ENCODE measurements at regions not wholly inside any gene's neighbourhood (a gene's known extent, or its start where the extent isn't known, plus 50 kb on each side); places are given as distances from the start of the nearest gene placed in this dataset.

DNA sequence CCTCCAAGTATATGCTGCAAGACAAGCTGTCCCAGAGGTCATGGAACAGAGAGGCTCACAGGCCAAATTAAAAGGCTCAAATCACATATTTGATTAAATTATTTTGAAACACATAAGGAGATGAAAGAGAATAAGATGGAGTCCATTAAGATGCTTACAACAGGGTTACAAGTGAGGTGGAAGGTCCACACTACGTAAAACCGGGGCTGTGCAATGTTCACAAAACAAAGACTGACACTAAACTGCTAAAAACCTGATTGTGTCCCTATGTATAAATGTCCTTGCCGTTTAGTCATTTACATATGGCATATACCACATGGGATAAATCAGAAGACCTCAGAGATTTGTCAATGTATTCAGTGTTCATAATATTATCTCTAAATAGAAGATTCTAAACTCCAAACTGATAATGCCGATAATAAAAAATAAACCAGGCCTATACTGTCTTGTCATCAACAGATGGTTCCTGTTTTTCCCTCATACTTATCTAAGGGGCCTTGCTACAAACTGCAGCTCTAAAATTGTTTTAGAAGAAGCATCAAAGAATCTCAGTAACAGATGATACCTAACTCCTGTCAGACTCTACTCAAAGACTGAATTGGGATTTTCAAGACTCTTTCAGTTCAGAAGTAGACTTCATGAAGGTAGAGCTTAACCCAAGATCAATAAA, 51.8 kb upstream of the RIPOR2 start:
- peaks cover 26 to 72% of the 10 kb centered on the region in 2 donors for H3K4me1 Mint-ChIP-seq
- ATAC-seq (replicated peaks) (no peak), DNase-seq (no peak)
- H3K4me3 Mint-ChIP-seq, result no peak overlapping the region
- H3K36me3 Mint-ChIP-seq, result peaks cover 8 to 15% of the 10 kb centered on the region in 2 donors
- no peaks in the 10 kb centered on the region for H3K27me3 Mint-ChIP-seq
- peaks cover 0 to 1% of the 10 kb centered on the region in 2 donors for H3K9me3 Mint-ChIP-seq
- H3K27ac Mint-ChIP-seq, result peak overlapping the region; percentile 20

DNA sequence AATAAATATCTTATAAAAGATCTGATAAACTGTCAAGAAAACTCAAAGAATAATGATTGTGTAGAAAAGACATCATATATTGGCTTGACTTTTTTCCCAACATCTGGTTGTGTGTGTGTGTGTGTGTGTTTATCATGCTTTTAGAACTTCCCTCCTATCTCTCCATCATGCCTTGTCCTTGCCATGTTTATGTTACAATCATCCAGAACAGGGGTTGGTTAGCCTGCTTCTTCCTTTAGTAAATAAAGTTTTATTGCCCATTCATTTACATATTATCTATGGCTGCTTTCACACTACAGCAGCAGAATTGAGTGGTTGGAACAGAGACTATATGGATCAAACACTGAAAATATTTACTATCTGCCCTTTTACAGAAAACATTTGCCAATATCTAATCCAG, 52.8 kb upstream of the RIPOR2 start:
- Mint-ChIP-seq H3K4me3 (no peak overlapping the region), H3K4me1 (peaks cover 26 to 62% of the 10 kb centered on the region in 2 donors), H3K36me3 (peaks cover 11 to 21% of the 10 kb centered on the region in 2 donors)

DNA sequence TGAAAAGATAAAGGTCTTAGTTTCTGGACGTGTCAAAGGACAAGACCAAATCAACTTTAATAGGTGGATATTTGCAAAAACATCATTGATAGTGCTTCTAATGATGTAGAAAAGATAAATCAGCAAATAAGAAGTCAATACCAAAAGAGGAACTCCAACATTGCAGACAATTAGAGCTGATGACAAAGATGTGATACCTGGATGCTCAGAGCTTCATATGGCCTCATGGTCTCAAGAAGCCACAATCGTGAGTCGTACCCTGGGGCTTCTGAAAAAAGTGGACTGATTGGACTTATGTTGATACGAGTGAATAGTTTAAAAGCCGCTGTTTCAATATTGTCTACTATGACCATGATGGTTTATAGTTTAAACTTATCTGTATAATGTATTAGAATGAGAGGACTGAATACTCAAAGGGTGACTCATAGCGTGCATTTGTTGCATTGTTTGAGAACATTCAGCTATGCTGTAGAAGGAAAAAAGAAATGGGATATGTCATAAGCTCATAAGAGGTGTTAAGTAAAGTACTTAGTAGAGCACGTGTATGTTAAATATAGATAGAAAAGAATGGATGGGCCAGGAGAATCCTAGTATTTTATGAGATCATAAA, 54.6 kb upstream of the RIPOR2 start:
- peak; percentile 40 to 41 for ATAC-seq (replicated peaks)
- Mint-ChIP-seq H3K27ac (peak overlapping the region; percentile 47), H3K36me3 (peaks cover 11 to 21% of the 10 kb centered on the region in 2 donors), H3K4me1 (peaks cover 26 to 66% of the 10 kb centered on the region in 2 donors), H3K9me3 (peaks cover 0 to 1% of the 10 kb centered on the region in 2 donors), H3K4me3 (peak overlapping the region in 1 of 2 donors; percentile 23), H3K27me3 (no peaks in the 10 kb centered on the region)
- no peak for DNase-seq

More for the DNA sequence above, 52.8 kb upstream of the RIPOR2 start:
- Mint-ChIP-seq H3K9me3 (peaks cover 0 to 1% of the 10 kb centered on the region in 2 donors), H3K27ac (no peak overlapping the region), H3K27me3 (no peaks in the 10 kb centered on the region)
- ATAC-seq (replicated peaks) (no peak), DNase-seq (no peak)

DNA sequence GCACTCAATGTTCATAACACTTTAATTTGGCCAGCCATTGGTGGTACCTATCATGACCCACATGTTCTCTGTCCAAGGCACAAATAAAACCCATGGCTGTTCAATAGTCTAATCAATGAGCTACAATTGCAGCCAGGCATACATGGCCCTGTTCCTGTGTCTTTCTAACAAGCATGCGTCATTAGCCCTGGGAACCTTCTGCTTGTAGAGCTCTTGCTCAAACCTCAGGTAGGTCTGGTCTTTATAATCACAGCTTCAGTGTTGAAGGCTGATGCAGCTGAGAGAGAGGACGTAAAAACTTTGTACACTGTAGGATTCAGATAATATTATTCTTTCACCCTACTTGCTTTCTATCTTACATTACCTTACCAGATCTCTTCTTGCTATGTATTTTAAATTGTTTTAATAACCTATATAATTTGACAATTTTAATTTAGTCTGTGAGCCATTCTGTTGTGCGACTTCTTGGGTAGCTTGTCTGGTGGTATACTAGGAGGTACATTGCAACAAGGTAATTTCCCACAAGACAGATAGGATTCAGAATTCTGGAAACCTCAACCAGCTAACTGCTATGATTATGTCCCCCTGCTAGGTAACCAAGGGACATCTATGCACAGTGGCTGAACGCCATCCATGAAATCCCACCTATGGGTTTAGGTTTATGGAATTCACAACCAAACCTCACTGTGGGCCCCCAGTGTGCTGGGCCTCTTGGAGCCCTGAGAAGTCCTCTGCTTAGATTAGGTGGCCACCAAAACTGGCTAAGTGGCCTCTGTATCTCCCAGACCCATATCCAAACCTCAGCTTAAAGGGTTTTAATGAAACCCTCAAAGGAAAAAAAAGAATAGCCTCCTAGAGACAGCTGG, 55.4 kb upstream of the RIPOR2 start:
- ATAC-seq (replicated peaks) (no peak), DNase-seq (no peak)
- H3K4me3 Mint-ChIP-seq, result peak overlapping the region; percentile 22 to 29
- H3K36me3 Mint-ChIP-seq, result peaks cover 11 to 21% of the 10 kb centered on the region in 2 donors
- H3K27ac Mint-ChIP-seq, result peak overlapping the region; percentile 91
- peaks cover 29 to 64% of the 10 kb centered on the region in 2 donors for H3K4me1 Mint-ChIP-seq
- no peaks in the 10 kb centered on the region for H3K27me3 Mint-ChIP-seq
- H3K9me3 Mint-ChIP-seq, result peaks cover 0 to 1% of the 10 kb centered on the region in 2 donors

DNA sequence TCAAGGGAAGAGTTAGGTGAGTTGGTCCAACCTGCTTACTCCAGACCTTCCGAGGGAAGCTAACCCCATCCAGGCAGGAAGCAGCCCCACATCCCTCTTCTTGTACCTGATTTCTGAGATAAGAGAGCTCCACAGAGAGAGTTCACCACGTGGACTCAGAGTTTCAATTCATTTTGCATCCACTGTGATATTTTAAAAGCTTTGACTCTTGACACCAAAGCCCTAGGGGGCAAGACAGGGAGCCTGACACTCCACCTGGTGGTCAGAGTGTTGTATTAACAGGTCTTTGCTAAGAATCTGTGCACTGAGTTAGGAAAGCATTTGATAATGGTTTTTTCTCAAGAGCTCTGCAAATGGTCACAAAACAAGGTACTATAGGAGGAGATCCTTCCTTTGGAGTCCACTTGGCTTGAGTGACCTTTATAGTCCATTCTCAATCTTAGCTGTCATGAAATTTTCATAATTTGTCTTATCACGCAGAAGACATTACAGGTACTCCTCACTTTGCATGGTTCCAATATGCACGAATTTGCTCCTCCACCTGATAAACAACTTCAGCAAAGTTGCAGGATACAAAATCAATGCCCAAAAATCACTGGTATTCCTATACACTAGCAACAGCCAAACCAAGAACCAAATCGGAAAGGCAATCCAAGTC, 56.2 kb upstream of the RIPOR2 start:
- H3K9me3 Mint-ChIP-seq, result peaks cover 0 to 1% of the 10 kb centered on the region in 2 donors
- peaks cover 11 to 14% of the 10 kb centered on the region in 2 donors for H3K36me3 Mint-ChIP-seq
- H3K4me3 Mint-ChIP-seq, result peak overlapping the region; percentile 22 to 29
- ATAC-seq (replicated peaks), result peak; percentile 86 to 89
- H3K27me3 Mint-ChIP-seq, result no peaks in the 10 kb centered on the region
- H3K27ac Mint-ChIP-seq, result peak overlapping the region; percentile 91
- H3K4me1 Mint-ChIP-seq, result peaks cover 34 to 64% of the 10 kb centered on the region in 2 donors
- DNase-seq, result peak; percentile 67

DNA sequence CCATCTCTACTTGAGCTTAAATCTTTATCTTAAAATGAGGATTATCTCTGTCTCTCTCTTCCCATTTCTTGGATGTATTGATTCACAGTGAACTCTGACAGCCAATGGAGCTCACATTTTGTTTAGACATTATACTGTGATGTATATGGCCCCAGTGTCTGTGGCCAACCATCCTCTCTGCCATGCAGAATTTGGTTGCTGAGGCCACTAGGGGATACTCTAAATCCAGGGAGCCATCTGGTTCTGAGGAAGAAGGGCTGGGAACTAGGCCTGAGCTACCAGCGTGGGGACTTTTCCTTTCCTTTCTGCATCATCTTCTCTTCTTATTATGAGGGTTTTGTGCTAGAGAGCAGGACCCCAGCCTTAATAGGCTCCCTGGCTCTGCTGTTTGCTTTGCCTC, 59.1 kb upstream of the RIPOR2 start:
- DNase-seq, result no peak
- H3K27me3 Mint-ChIP-seq, result no peaks in the 10 kb centered on the region
- peaks cover 7 to 11% of the 10 kb centered on the region in 2 donors for H3K36me3 Mint-ChIP-seq
- ATAC-seq (replicated peaks), result no peak
- H3K27ac Mint-ChIP-seq, result no peak overlapping the region
- peaks cover 53 to 73% of the 10 kb centered on the region in 2 donors for H3K4me1 Mint-ChIP-seq
- H3K9me3 Mint-ChIP-seq, result peaks cover under 1 to 2% of the 10 kb centered on the region in 2 donors
- no peak overlapping the region for H3K4me3 Mint-ChIP-seq

DNA sequence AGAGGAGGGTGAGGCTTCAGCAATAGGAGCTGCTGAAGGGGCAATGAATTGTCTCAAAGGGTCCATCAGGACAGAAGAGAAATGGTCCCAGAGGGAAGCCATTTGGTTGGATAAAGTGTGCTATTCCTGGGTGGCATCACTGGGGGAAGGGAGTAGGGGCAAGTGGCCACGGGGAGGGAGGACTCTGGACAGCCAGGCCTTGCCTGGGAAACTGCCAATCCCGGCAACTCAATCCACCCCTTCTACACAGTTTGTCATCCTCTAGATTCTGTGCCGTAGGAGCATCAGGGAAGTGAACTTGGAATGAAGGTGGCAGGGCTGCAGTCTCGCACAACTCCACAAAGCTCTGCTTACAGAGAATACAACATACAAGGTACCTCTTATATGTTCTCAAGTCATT, 59.5 kb upstream of the RIPOR2 start:
- Mint-ChIP-seq H3K27me3 (no peaks in the 10 kb centered on the region), H3K9me3 (peaks cover 5% of the 10 kb centered on the region in 2 donors), H3K4me3 (no peak overlapping the region), H3K36me3 (peaks cover 7 to 15% of the 10 kb centered on the region in 2 donors), H3K4me1 (peaks cover 56 to 74% of the 10 kb centered on the region in 2 donors), H3K27ac (no peak overlapping the region)
- no peak for ATAC-seq (replicated peaks)
- DNase-seq, result no peak

DNA sequence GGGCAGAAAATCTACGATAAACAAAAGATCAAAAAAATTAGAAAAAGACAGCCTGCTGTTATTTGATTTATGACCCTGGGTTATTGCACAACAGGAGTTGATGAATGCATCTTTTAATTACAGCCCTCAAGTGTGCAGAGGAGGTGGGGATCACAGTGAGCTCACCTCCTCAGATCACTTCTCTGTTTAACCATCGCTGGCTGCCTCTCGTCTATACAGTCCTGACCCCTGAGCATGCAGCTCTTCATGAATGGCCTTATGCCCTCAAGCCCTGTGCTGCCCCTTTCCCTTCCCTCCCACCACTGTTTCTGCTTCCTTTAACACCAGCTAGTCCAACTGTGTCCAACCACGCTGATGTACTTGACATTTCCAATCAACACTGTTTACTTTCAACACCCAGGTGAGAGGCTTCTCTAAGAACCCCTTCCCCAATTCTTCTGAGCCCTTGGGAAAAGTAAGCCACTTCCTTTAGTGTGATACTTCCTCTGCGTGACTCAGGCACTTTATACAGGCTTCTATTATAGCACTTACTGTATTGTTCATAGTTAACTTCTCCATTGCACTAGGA, 60.6 kb upstream of the RIPOR2 start:
- no peaks in the 10 kb centered on the region for H3K27me3 Mint-ChIP-seq
- peaks cover 5% of the 10 kb centered on the region in 2 donors for H3K9me3 Mint-ChIP-seq
- H3K4me3 Mint-ChIP-seq, result no peak overlapping the region
- H3K27ac Mint-ChIP-seq, result peak overlapping the region; percentile 76
- H3K4me1 Mint-ChIP-seq, result peaks cover 52 to 70% of the 10 kb centered on the region in 2 donors
- ATAC-seq (replicated peaks) (peak; percentile 62 to 76), DNase-seq (no peak)
- peaks cover 5 to 19% of the 10 kb centered on the region in 2 donors for H3K36me3 Mint-ChIP-seq

DNA sequence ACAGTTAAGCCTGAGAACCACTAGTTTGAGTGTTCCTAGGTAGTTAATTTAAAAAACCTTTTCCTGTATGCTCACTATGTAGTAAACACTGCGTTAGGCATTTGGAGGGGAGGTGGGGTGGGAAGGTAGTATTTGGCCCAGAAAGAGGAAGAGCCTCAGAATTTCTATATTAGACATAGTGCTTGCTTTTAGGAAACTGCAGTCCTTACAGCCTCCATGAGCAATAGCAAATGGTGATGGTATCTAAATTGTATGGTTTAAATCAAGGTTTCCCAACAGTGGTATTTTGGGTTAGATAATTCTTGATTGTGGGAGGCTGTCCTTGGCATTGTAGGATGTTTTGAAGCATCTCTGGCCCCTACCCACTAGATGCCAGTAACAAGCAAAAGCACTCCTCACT, 61.5 kb upstream of the RIPOR2 start:
- Mint-ChIP-seq H3K4me1 (peaks cover 45 to 62% of the 10 kb centered on the region in 2 donors), H3K4me3 (peak overlapping the region in 1 of 2 donors; percentile 13), H3K36me3 (peaks cover 3 to 17% of the 10 kb centered on the region in 2 donors), H3K27ac (peak overlapping the region; percentile 5), H3K27me3 (no peaks in the 10 kb centered on the region), H3K9me3 (peaks cover 4 to 5% of the 10 kb centered on the region in 2 donors)
- peak in 1 of 2 donors; percentile 69 for ATAC-seq (replicated peaks)
- DNase-seq, result no peak

DNA sequence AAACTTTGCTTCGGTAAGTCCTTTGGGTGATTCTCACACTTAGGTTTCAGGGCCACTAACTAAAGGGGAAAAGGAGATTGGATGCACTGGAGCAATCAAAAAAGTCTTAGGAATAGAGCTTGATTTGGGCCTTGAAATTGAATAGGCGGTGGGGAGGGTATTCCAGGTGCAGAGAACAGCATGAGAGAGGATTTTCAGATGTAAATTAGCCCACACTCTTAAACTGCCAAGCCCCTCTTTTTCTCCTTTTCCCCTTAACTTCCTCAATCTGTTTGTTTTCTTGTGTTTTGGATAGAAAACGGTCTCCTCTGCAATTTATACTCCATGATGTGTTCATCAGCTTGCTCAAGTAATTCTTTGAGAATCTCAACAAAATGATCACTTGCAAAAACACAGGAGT, 62.1 kb upstream of the RIPOR2 start:
- H3K36me3 Mint-ChIP-seq, result peaks cover 3 to 16% of the 10 kb centered on the region in 2 donors
- ATAC-seq (replicated peaks) (no peak), DNase-seq (no peak)
- no peaks in the 10 kb centered on the region for H3K27me3 Mint-ChIP-seq
- H3K27ac Mint-ChIP-seq, result peak overlapping the region; percentile 51
- H3K4me3 Mint-ChIP-seq, result no peak overlapping the region
- peaks cover 43 to 58% of the 10 kb centered on the region in 2 donors for H3K4me1 Mint-ChIP-seq
- peaks cover 4 to 5% of the 10 kb centered on the region in 2 donors for H3K9me3 Mint-ChIP-seq

DNA sequence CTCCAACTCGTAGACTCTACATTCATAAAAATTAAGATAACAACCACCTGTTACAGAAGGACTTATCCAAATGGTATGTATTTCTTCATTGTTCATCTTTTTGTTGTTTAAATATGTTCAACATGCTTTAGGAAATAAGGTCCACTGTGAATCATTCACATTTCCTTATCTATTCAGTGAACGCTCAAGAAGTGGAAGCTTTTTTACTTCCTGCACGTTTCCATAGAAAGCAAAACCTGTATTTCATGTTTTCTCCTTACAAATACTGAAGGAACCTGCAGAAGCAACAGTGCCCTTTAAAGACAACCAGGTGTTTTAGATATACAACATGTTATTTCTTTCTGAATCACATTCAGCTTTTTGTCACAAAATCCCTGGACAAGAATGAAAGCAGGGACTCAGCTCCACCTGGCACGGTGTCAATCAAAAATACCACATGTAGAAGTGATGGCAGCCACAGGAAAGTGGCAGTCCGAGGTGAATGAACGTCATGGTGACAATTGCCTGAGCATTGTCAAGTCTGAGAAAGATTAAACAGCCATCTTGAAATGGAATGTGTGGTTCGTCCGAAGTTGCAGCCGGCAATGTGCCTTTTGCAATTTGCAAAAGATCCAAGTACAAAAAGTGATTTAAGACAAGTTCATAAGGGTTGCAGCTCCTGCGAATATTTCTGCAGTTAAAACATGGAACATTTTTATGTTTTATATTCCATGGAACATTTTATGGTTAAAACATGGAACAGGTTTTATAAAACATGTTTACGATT, 66.7 kb upstream of the RIPOR2 start:
- no peak overlapping the region for H3K4me3 Mint-ChIP-seq
- ATAC-seq (replicated peaks), result no peak
- no peak for DNase-seq

DNA sequence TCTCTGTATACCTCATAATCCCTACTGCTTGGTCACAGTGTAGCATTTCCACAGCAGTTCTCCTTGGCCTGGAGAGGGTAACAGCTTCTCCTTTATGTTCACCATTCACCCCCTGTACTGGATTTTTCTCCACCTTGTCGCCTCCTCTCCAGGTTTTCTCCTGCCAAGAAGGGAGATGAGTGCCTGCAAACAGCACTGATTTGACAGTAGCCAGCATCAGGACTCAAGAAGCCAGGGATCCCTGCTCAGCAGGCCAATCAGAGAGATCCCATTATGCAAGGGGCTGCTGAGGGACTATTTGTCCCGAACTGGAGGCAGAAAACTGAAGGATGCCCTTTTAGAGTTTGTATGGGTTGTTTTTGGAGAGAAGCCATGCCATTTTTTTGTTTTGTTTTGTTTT, 68.6 kb upstream of the RIPOR2 start:
- Mint-ChIP-seq H3K4me1 (peaks cover 47 to 65% of the 10 kb centered on the region in 2 donors), H3K27me3 (no peaks in the 10 kb centered on the region), H3K4me3 (no peak overlapping the region), H3K27ac (no peak overlapping the region), H3K36me3 (peaks cover 2 to 10% of the 10 kb centered on the region in 2 donors), H3K9me3 (peaks cover 4 to 5% of the 10 kb centered on the region in 2 donors)
- DNase-seq (no peak), ATAC-seq (replicated peaks) (no peak)

More for the DNA sequence above, 66.7 kb upstream of the RIPOR2 start:
- H3K27me3 Mint-ChIP-seq, result no peaks in the 10 kb centered on the region
- H3K4me1 Mint-ChIP-seq, result peaks cover 49 to 65% of the 10 kb centered on the region in 2 donors
- H3K36me3 Mint-ChIP-seq, result peaks cover 2 to 10% of the 10 kb centered on the region in 2 donors
- H3K27ac Mint-ChIP-seq, result no peak overlapping the region
- peaks cover 4 to 5% of the 10 kb centered on the region in 2 donors for H3K9me3 Mint-ChIP-seq

DNA sequence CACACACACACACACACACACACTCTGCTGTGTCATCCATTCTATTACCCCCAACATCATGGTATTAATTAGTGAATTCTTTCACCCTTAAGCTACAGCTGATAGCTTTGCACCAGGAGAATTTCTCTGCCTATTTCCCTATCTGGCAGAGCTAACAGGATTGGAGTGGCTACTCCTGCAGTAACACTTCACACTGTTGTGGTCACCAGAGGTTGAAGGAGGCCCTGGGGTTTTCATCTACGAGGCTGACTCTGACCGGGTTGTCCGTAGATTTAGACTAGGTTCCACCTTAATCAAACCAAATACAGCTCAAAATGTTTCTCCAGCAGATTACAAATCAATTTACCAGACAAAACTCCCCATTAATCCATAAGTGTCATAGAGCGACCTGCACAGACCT, 69.2 kb upstream of the RIPOR2 start:
- no peak overlapping the region for H3K27ac Mint-ChIP-seq
- H3K4me1 Mint-ChIP-seq, result peaks cover 45 to 65% of the 10 kb centered on the region in 2 donors
- peaks cover 2 to 7% of the 10 kb centered on the region in 2 donors for H3K36me3 Mint-ChIP-seq
- DNase-seq, result no peak
- H3K4me3 Mint-ChIP-seq, result no peak overlapping the region
- ATAC-seq (replicated peaks), result no peak
- H3K9me3 Mint-ChIP-seq, result peaks cover 2 to 3% of the 10 kb centered on the region in 2 donors
- no peaks in the 10 kb centered on the region for H3K27me3 Mint-ChIP-seq

Measured in stimulated activated naive B cell treated with anti-CD40 and anti-IgM and Interleukin-4, amounts not matched to agents 10 μg/mL and 1 μg/mL and 100 μg/mL, for 72 hours (primary cell).